AG04449 (cell line): ENCODE measurements at regions not wholly inside any gene's neighbourhood (a gene's known extent, or its start where the extent isn't known, plus 50 kb on each side); places are given as distances from the start of the nearest gene placed in this dataset.

Experiments used
- CTCF ChIA-PET: fragments of 350-600 bp; formaldehyde crosslinking; extraction: SDS; loops from one replicate; lab custom pipeline; 2021; ENCODE audit warnings: antibody characterized with exemption; lab: Yijun Ruan, JAX
- POLR2A ChIA-PET: fragments of 400-600, 350-600 bp; formaldehyde crosslinking; extraction: SDS; loops from one replicate; lab custom pipeline; 2020; ENCODE audit warnings: antibody characterized with exemption, inconsistent platforms; lab: Yijun Ruan, JAX
- DNase-seq: peaks from one replicate; pipeline ENCODE4 v3.0.0-alpha.2; 2010; ENCODE audit warnings: low read depth, low spot score
- H3K4me3 ChIP-seq: 2 replicates; pipeline ENCODE4 v1.5.1; 2011; ENCODE audit warnings: low read depth, mild to moderate bottlenecking, control low read depth, low read length
- CTCF ChIP-seq: IDR thresholded peaks from one replicate; pipeline ENCODE4 v1.5.1; 2011; ENCODE audit warnings: mild to moderate bottlenecking, moderate library complexity, low read length, control low read depth, inconsistent platforms; ENCODE audit not compliant: insufficient read depth; ENCODE audit errors: missing control alignments

- ChIA-PET CTCF (interaction anchor here (0.9 to 2.9 kb wide), 4 partner anchors 11 to 258 kb away, joined by 3 to 16 read pairs (median 5); no protein-coding TSS in a partner anchor), POLR2A (no interaction called here)
- no peak overlapping the region for H3K4me3 ChIP-seq
- no peak for TF ChIP-seq CTCF
- DNase-seq: no peak
Measured at GRCh38 chr16:85357924-85358505, 245.7 kb upstream of the CIBAR2 start.

GRCh38 chr16:85358704-85359146 lies 246.5 kb upstream of the CIBAR2 start:
- no peak overlapping the region for H3K4me3 ChIP-seq
- ChIA-PET POLR2A (no interaction called here), CTCF (interaction anchor here (0.6 to 2.9 kb wide), 6 partner anchors 11 to 301 kb away, joined by 3 to 16 read pairs (median 4); no protein-coding TSS in a partner anchor)
- TF ChIP-seq CTCF: no peak
- DNase-seq: no peak

- TF ChIP-seq CTCF: no peak
- ChIA-PET CTCF (interaction anchor here (0.6 to 2.9 kb wide), 6 partner anchors 12 to 300 kb away, joined by 3 to 16 read pairs (median 4); no protein-coding TSS in a partner anchor), POLR2A (no interaction called here)
- DNase-seq: no peak
- H3K4me3 ChIP-seq: no peak overlapping the region
Measured at GRCh38 chr16:85359147-85359822, 247.0 kb upstream of the CIBAR2 start.

GRCh38 chr16:85360323-85361277 lies 248.3 kb upstream of the CIBAR2 start:
- CTCF ChIA-PET: interaction anchor here (2.9 kb wide), 1 partner anchor 10 kb away, joined by 16 read pairs; no protein-coding TSS in a partner anchor
- H3K4me3 ChIP-seq: no peak overlapping the region
- POLR2A ChIA-PET: no interaction called here
- no peak for TF ChIP-seq CTCF
- DNase-seq: no peak

- no peak overlapping the region for H3K4me3 ChIP-seq
- TF ChIP-seq CTCF: no peak
- ChIA-PET CTCF (interaction anchor here (1.0 to 1.6 kb wide), 5 partner anchors 10 to 249 kb away, joined by 3 to 5 read pairs (median 4); no protein-coding TSS in a partner anchor), POLR2A (no interaction called here)
- DNase-seq: no peak
Measured at GRCh38 chr16:85361441-85362118, 249.3 kb upstream of the CIBAR2 start.
